IMR-90 (cell line): ENCODE measurements at regions not wholly inside any gene's neighbourhood (a gene's known extent, or its start where the extent isn't known, plus 50 kb on each side); places are given as distances from the start of the nearest gene placed in this dataset.
A peak's percentile ranks its signal among the peaks of the same experiment; 100 is the strongest.

Experiments
- ATAC-seq: fragments of 200-7000 bp; cut with Tn5 transposase; 2 replicates; pipeline ENCODE4 v1.9.1; 2020; ENCODE audit warnings: low read depth, mild to moderate bottlenecking, moderate library complexity
- BruUV-seq: library from RNA; stranded (reverse); fragments of 400-500 nt; replicated peaks from 2 replicates; lab custom pipeline; 2021; lab: Mats Ljungman, UMichigan
- CTCF ChIA-PET: fragments of 300-600 bp; formaldehyde crosslinking; extraction: SDS; loops from one replicate; lab custom pipeline; 2021; ENCODE audit warnings: antibody characterized with exemption; lab: Yijun Ruan, JAX
- POLR2A ChIA-PET: fragments of 300-600 bp; sonication (Branson Sonifier 250); formaldehyde crosslinking; loops from one replicate; lab custom pipeline; 2022; ENCODE audit warnings: antibody characterized with exemption; ENCODE audit not compliant: unreplicated experiment; lab: Charles Lee
- DNase-seq: peaks from one replicate; pipeline ENCODE4 v3.0.0; 2013
- H2AFZ ChIP-seq: replicated peaks from 2 replicates; pipeline ENCODE3; 2013; ENCODE audit warnings: low read length, mild to moderate bottlenecking; ENCODE audit not compliant: poor library complexity
- H2AK5ac ChIP-seq: 2 replicates; pipeline ENCODE4 v1.6.1; 2013; ENCODE audit warnings: low read depth, low read length, inconsistent platforms
- H2AK9ac ChIP-seq: replicated peaks from 2 replicates; pipeline ENCODE3; 2013; ENCODE audit warnings: mild to moderate bottlenecking, low read depth, low read length, moderate library complexity; ENCODE audit not compliant: poor library complexity
- H2BK120ac ChIP-seq: 2 replicates; pipeline ENCODE4 v1.6.1; 2013; ENCODE audit warnings: low read depth, low read length, inconsistent platforms
- H2BK15ac ChIP-seq: 3 replicates; pipeline ENCODE4 v1.6.1; 2013; ENCODE audit warnings: low read depth, low read length, inconsistent platforms
- H2BK20ac ChIP-seq: 2 replicates; pipeline ENCODE4 v1.6.1; 2013; ENCODE audit warnings: low read depth, mild to moderate bottlenecking, inconsistent platforms, low read length, moderate library complexity
- H2BK5ac ChIP-seq: 2 replicates; pipeline ENCODE4 v1.6.1; 2013; ENCODE audit warnings: mild to moderate bottlenecking, low read depth, low read length, inconsistent platforms; ENCODE audit not compliant: poor library complexity, severe bottlenecking
- H3K14ac ChIP-seq: replicated peaks from 2 replicates; pipeline ENCODE4 v1.6.1; 2013; ENCODE audit warnings: low read depth, low read length, inconsistent platforms
- H3K18ac ChIP-seq: 2 replicates; pipeline ENCODE4 v1.6.1; 2013; ENCODE audit warnings: low read depth, low read length, control low read depth
- H3K23ac ChIP-seq: 2 replicates; pipeline ENCODE4 v1.6.1; 2013; ENCODE audit warnings: low read depth, low read length, inconsistent platforms
- H3K27ac ChIP-seq: 2 replicates; pipeline ENCODE4 v1.5.1; 2013; ENCODE audit warnings: mild to moderate bottlenecking, control low read depth, low read length; ENCODE audit not compliant: insufficient read depth
- H3K27me3 ChIP-seq: 2 replicates; pipeline ENCODE4 v1.6.1; 2013; ENCODE audit warnings: low read length; ENCODE audit not compliant: control insufficient read depth, insufficient read depth
- H3K36me3 ChIP-seq: 2 replicates; pipeline ENCODE4 v1.6.1; 2013; ENCODE audit warnings: low read length, mixed read lengths; ENCODE audit not compliant: control insufficient read depth, insufficient read depth
- H3K4ac ChIP-seq: 2 replicates; pipeline ENCODE4 v1.6.1; 2013; ENCODE audit warnings: low read depth, low read length, inconsistent platforms
- H3K4me1 ChIP-seq: 2 replicates; pipeline ENCODE4 v1.6.1; 2013; ENCODE audit warnings: low read length, mixed read lengths; ENCODE audit not compliant: control insufficient read depth, insufficient read depth
- H3K4me2 ChIP-seq: 2 replicates; pipeline ENCODE4 v1.6.1; 2013; ENCODE audit warnings: low read depth, mild to moderate bottlenecking, control low read depth, low read length, moderate library complexity
- H3K4me3 ChIP-seq: 2 replicates; pipeline ENCODE4 v1.5.1; 2013; ENCODE audit warnings: low read depth, mild to moderate bottlenecking, control low read depth, low read length, moderate library complexity; ENCODE audit not compliant: insufficient read depth
- H3K56ac ChIP-seq: 2 replicates; pipeline ENCODE4 v1.6.1; 2013; ENCODE audit warnings: low read length, inconsistent platforms; ENCODE audit not compliant: insufficient read depth; ENCODE audit errors: extremely low read depth
- H3K79me1 ChIP-seq, 2 experiments: 2 replicates each; pipeline ENCODE4 v1.6.1; 2013; ENCODE audit warnings: low read length in 2 of 2, inconsistent platforms in 1 of 2, low read depth in 1 of 2
- H3K9ac ChIP-seq: 2 replicates; pipeline ENCODE4 v1.6.1; 2013; ENCODE audit warnings: low read depth, low read length, control low read depth
- H3K9me1 ChIP-seq: 2 replicates; pipeline ENCODE4 v1.6.1; 2013; ENCODE audit warnings: low read length, inconsistent platforms; ENCODE audit not compliant: insufficient read depth
- H3K9me3 ChIP-seq: 2 replicates; pipeline ENCODE4 v1.6.1; 2013; ENCODE audit warnings: low read length; ENCODE audit not compliant: control insufficient read depth, insufficient read depth
- H4K20me1 ChIP-seq: 2 replicates; pipeline ENCODE4 v1.6.1; 2013; ENCODE audit warnings: low read length, inconsistent platforms; ENCODE audit not compliant: insufficient read depth
- H4K5ac ChIP-seq: 2 replicates; pipeline ENCODE4 v1.6.1; 2013; ENCODE audit warnings: mild to moderate bottlenecking, low read depth, low read length, control low read depth
- H4K8ac ChIP-seq, 2 experiments: 2 replicates each; pipeline ENCODE4 v1.6.1; 2013; ENCODE audit warnings: low read depth in 2 of 2, low read length in 2 of 2, control low read depth in 1 of 2, inconsistent platforms in 1 of 2
- H4K91ac ChIP-seq: 2 replicates; pipeline ENCODE4 v1.6.1; 2013; ENCODE audit warnings: low read depth, low read length, inconsistent platforms; ENCODE audit not compliant: insufficient read depth
- BHLHE40 ChIP-seq: fragments of 150-350 bp; IDR thresholded peaks from 2 replicates; pipeline ENCODE4 v1.6.1; 2016; ENCODE audit warnings: mild to moderate bottlenecking, low read depth, low read length
- CEBPB ChIP-seq: IDR thresholded peaks from 2 replicates; pipeline ENCODE4 v1.6.1; 2012; ENCODE audit warnings: low read depth, low read length, improper control_type of control experiment
- CHD1 ChIP-seq: IDR thresholded peaks from 2 replicates; pipeline ENCODE4 v1.6.1; 2012; ENCODE audit warnings: low read depth, low read length, improper control_type of control experiment
- ELK1 ChIP-seq: fragments of 150-350 bp; IDR thresholded peaks from 2 replicates; pipeline ENCODE4 v1.6.1; 2016; ENCODE audit warnings: low read depth, mild to moderate bottlenecking, low read length, moderate library complexity, borderline replicate concordance
- MAFK ChIP-seq: IDR thresholded peaks from 2 replicates; pipeline ENCODE4 v1.6.1; 2012; ENCODE audit warnings: low read depth, low read length, improper control_type of control experiment
- MAZ ChIP-seq: IDR thresholded peaks from 2 replicates; pipeline ENCODE4 v1.6.1; 2012; ENCODE audit warnings: low read depth, mild to moderate bottlenecking, low read length, improper control_type of control experiment, moderate library complexity, borderline replicate concordance
- MXI1 ChIP-seq: IDR thresholded peaks from 2 replicates; pipeline ENCODE4 v1.6.1; 2012; ENCODE audit warnings: low read depth, mild to moderate bottlenecking, low read length, moderate library complexity, borderline replicate concordance
- NFE2L2 ChIP-seq: fragments of 150-350 bp; IDR thresholded peaks from 2 replicates; pipeline ENCODE4 v1.6.1; 2016; ENCODE audit warnings: low read depth, mild to moderate bottlenecking, low read length
- POLR2A ChIP-seq: IDR thresholded peaks from 2 replicates; pipeline ENCODE4 v1.6.1; 2012; ENCODE audit warnings: mild to moderate bottlenecking, low read depth, low read length
- RAD21 ChIP-seq: IDR thresholded peaks from 2 replicates; pipeline ENCODE4 v1.6.1; 2012; ENCODE audit warnings: low read length, improper control_type of control experiment
- RCOR1 ChIP-seq: IDR thresholded peaks from 2 replicates; pipeline ENCODE4 v1.6.1; 2012; ENCODE audit warnings: mild to moderate bottlenecking, low read length, improper control_type of control experiment; ENCODE audit not compliant: insufficient replicate concordance
- RFX5 ChIP-seq: IDR thresholded peaks from 2 replicates; pipeline ENCODE4 v1.8.0; 2012; ENCODE audit warnings: low read depth, mild to moderate bottlenecking, low read length, moderate library complexity
- SMC3 ChIP-seq: fragments of 150-350 bp; IDR thresholded peaks from 2 replicates; pipeline ENCODE4 v1.6.1; 2016; ENCODE audit warnings: low read depth, mild to moderate bottlenecking, antibody characterized with exemption, low read length, moderate library complexity
- WGBS, 2 experiments: methylation state at CpG; one replicate each; pipeline versions ENCODE4 v1.1.5 to v1.1.7; 2013; ENCODE audit warnings: missing lambda C conversion rate in 2 of 2; ENCODE audit not compliant: insufficient read length in 1 of 2; ENCODE audit errors: extremely low coverage in 2 of 2; 5-methylcytosine and 5-hydroxymethylcytosine counted together
- dilution Hi-C: fragments of 300-500 bp; cut with HindIII; formaldehyde crosslinking; loops from one replicate; pipeline ENCODE4 v1.14.3; 2018; ENCODE audit warnings: low sequenced_read_pairs; ENCODE audit not compliant: unreplicated experiment
- in situ Hi-C: fragments of 300-500 bp; cut with MboI; formaldehyde crosslinking; loops from 3 replicates; pipeline ENCODE4 v1.14.3; 2019; ENCODE audit warnings: low sequenced_read_pairs, inconsistent platforms, mixed read lengths
- intact Hi-C: fragments of 100-400 bp; cut with micrococcal nuclease; formaldehyde crosslinking; loops from 2 replicates; pipeline ENCODE4 v1.10.0; 2022
- TF ChIP-seq, protein P1 (sequence below): fragments of 150-350 bp; IDR thresholded peaks from 2 replicates; pipeline ENCODE4 v1.6.1; 2017; ENCODE audit warnings: mild to moderate bottlenecking, antibody characterized with exemption, low read length, low read depth

GRCh38 chrX:121763671-121764070, 716.3 kb downstream of the GLUD2 start:
- dilution Hi-C loops (no loop called here), in situ Hi-C loops (no loop called here), intact Hi-C loops (no loop called here)
- no peak overlapping the region for H3K9ac ChIP-seq
- H3K27ac ChIP-seq: no peak overlapping the region
- H3K4ac ChIP-seq: no peak overlapping the region
- no peaks in the 10 kb centered on the region for H3K9me1 ChIP-seq
- H3K27me3 ChIP-seq: no peaks in the 10 kb centered on the region
- no peak overlapping the region for H2BK120ac ChIP-seq
- no peak overlapping the region for H3K14ac ChIP-seq
- no peak overlapping the region for H4K91ac ChIP-seq
- H3K4me1 ChIP-seq: no peaks in the 10 kb centered on the region
- TF ChIP-seq POLR2A: no peak
- TF ChIP-seq RCOR1: no peak
- no peak for TF ChIP-seq SMC3
- TF ChIP-seq BHLHE40: no peak
- TF ChIP-seq RAD21: no peak
- no peak for TF ChIP-seq CEBPB
- TF ChIP-seq MXI1: no peak
- TF ChIP-seq RFX5: no peak
- TF ChIP-seq ELK1: no peak
- TF ChIP-seq NFE2L2: peak; percentile 86
- peak; percentile 46 for TF ChIP-seq MAFK
- no peak for TF ChIP-seq MAZ
- TF ChIP-seq CHD1: no peak
- TF ChIP-seq, protein P1, sequence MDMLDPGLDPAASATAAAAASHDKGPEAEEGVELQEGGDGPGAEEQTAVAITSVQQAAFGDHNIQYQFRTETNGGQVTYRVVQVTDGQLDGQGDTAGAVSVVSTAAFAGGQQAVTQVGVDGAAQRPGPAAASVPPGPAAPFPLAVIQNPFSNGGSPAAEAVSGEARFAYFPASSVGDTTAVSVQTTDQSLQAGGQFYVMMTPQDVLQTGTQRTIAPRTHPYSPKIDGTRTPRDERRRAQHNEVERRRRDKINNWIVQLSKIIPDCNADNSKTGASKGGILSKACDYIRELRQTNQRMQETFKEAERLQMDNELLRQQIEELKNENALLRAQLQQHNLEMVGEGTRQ: no peak
- no peak overlapping the region for H2AFZ ChIP-seq
- ChIA-PET CTCF (no interaction called here), POLR2A (no interaction called here)
- no peak overlapping the region for H3K4me3 ChIP-seq
- no CpG with 5 or more reads among the region's 4 CpGs for WGBS, 2 experiments
- H4K5ac ChIP-seq: no peak overlapping the region
- no peak for ATAC-seq
- no peaks in the 10 kb centered on the region for H3K36me3 ChIP-seq
- no peaks in the 10 kb centered on the region for H3K9me3 ChIP-seq
- H2BK15ac ChIP-seq: no peak overlapping the region
- H3K56ac ChIP-seq: no peak overlapping the region
- no peak for DNase-seq
- no peaks in the 10 kb centered on the region for H3K79me1 ChIP-seq
- no peak overlapping the region for H2BK5ac ChIP-seq
- no peak overlapping the region for H3K4me2 ChIP-seq
- no peak overlapping the region for H2AK9ac ChIP-seq
- no peak overlapping the region for H4K8ac ChIP-seq
- H2BK20ac ChIP-seq: no peak overlapping the region
- H3K23ac ChIP-seq: no peak overlapping the region
- no peak overlapping the region for H3K18ac ChIP-seq
- H4K20me1 ChIP-seq: no peaks in the 10 kb centered on the region
- BruUV-seq: no TSS peak
- no peak overlapping the region for H2AK5ac ChIP-seq
